Endothelial cell of umbilical vein (primary cell): ENCODE measurements at regions not wholly inside any gene's neighbourhood (a gene's known extent, or its start where the extent isn't known, plus 50 kb on each side); places are given as distances from the start of the nearest gene placed in this dataset.

Experiments used
- BruUV-seq: library from RNA; stranded (reverse); fragments of 400-500 nt; replicated peaks from 2 replicates; lab custom pipeline; 2021; lab: Mats Ljungman, UMichigan
- CTCF ChIA-PET: fragments of 300-600, 350-600 bp; sonication (Branson Sonifier 250); formaldehyde crosslinking; loops from one replicate; lab custom pipeline; 2021; ENCODE audit warnings: antibody characterized with exemption, inconsistent platforms; lab: Charles Lee
- POLR2A ChIA-PET: fragments of 300-600, 350-600 bp; sonication (Branson Sonifier 250); formaldehyde crosslinking; loops from one replicate; lab custom pipeline; 2021; ENCODE audit warnings: antibody characterized with exemption, inconsistent platforms; lab: Charles Lee
- DNase-seq: peaks from one replicate; pipeline ENCODE4 v3.0.0-alpha.2; 2011; ENCODE audit warnings: low read depth, low spot score
- FAIRE-seq: peaks from 2 replicates; lab custom pipeline; 2011; peaks lifted over from hg19 to GRCh38; lab: Jason Lieb, UNC
- H2AFZ ChIP-seq: 2 replicates; pipeline ENCODE4 v1.6.0; 2012; ENCODE audit warnings: low read depth, low read length, control low read depth, inconsistent platforms
- H3K27ac ChIP-seq: 2 replicates; pipeline ENCODE4 v1.5.1; 2011; ENCODE audit warnings: low read depth, mild to moderate bottlenecking, control low read depth, low read length, moderate library complexity; ENCODE audit not compliant: insufficient read depth
- H3K27me3 ChIP-seq, 2 experiments: 2 replicates each; pipeline versions ENCODE4 v1.6.0 to v1.6.1; 2011; ENCODE audit warnings: low read length in 2 of 2, mixed read lengths in 1 of 2; ENCODE audit not compliant: control insufficient read depth in 2 of 2, insufficient read depth in 2 of 2
- H3K36me3 ChIP-seq, 2 experiments: 2 replicates in 1 of 2; 3 replicates in 1 of 2; pipeline ENCODE4 v1.5.1; 2011; ENCODE audit warnings: low read length in 2 of 2, mild to moderate bottlenecking in 1 of 2, moderate library complexity in 1 of 2; ENCODE audit not compliant: control insufficient read depth in 2 of 2, insufficient read depth in 2 of 2; ENCODE audit errors: extremely low read depth in 1 of 2
- H3K4me1 ChIP-seq: 3 replicates; pipeline ENCODE4 v1.5.1; 2011; ENCODE audit warnings: mild to moderate bottlenecking, low read length; ENCODE audit not compliant: control insufficient read depth, insufficient read depth; ENCODE audit errors: extremely low read depth
- H3K4me2 ChIP-seq: 2 replicates; pipeline ENCODE4 v1.6.1; 2011; ENCODE audit warnings: low read length, control low read depth, mixed read lengths; ENCODE audit not compliant: insufficient read depth
- H3K4me3 ChIP-seq, 3 experiments: fragments of 200-600 bp in 1 of 3; sonication (generic), shearing (Covaris generic) in 1 of 3; replicated peaks in 1 of 3; 2 replicates each; pipeline ENCODE4 v1.5.1; 2011 to 2016; ENCODE audit warnings: control low read depth in 3 of 3, low read length in 3 of 3, mild to moderate bottlenecking in 2 of 3, inconsistent platforms in 1 of 3, low read depth in 1 of 3, moderate library complexity in 1 of 3; ENCODE audit not compliant: insufficient read depth in 1 of 3
- H3K79me2 ChIP-seq: 2 replicates; pipeline ENCODE4 v1.6.0; 2012; ENCODE audit warnings: low read length, inconsistent platforms; ENCODE audit not compliant: control insufficient read depth, insufficient read depth
- H3K9ac ChIP-seq: replicated peaks from 2 replicates; pipeline ENCODE3; 2011; ENCODE audit warnings: low read length, control low read depth; ENCODE audit not compliant: insufficient read depth; ENCODE audit errors: extremely low read depth
- H3K9me1 ChIP-seq: replicated peaks from 3 replicates; pipeline ENCODE4 v1.6.0; 2011; ENCODE audit warnings: mild to moderate bottlenecking, low read length; ENCODE audit not compliant: control insufficient read depth, insufficient read depth; ENCODE audit errors: extremely low read depth
- H3K9me3 ChIP-seq: replicated peaks from 2 replicates; pipeline ENCODE4 v1.5.1; 2012; ENCODE audit warnings: low read length, inconsistent platforms; ENCODE audit not compliant: control insufficient read depth, insufficient read depth
- H4K20me1 ChIP-seq: replicated peaks from 2 replicates; pipeline ENCODE3; 2011; ENCODE audit warnings: mild to moderate bottlenecking, low read length; ENCODE audit not compliant: control insufficient read depth, insufficient read depth; ENCODE audit errors: extremely low read depth
- CTCF ChIP-seq, 2 donors: IDR thresholded peaks; 1 replicate in 1 of 2; 2 replicates in 1 of 2; pipeline ENCODE4 v1.5.1; 2011; ENCODE audit warnings: low read length in 2 of 2, mild to moderate bottlenecking in 2 of 2, moderate library complexity in 2 of 2, control low read depth in 1 of 2, inconsistent platforms in 1 of 2, low read depth in 1 of 2; ENCODE audit not compliant: insufficient read depth in 1 of 2; ENCODE audit errors: extremely low read depth in 1 of 2
- EZH2 ChIP-seq: IDR thresholded peaks from 2 replicates; pipeline ENCODE4 v1.6.1; 2012; ENCODE audit warnings: borderline replicate concordance, low read depth, mild to moderate bottlenecking, moderate library complexity, low read length, inconsistent platforms; ENCODE audit not compliant: severe bottlenecking
- FOS ChIP-seq: IDR thresholded peaks from 2 replicates; pipeline ENCODE4 v1.6.1; 2011; ENCODE audit warnings: mild to moderate bottlenecking, low read length, moderate library complexity, borderline replicate concordance; ENCODE audit not compliant: insufficient read depth
- GATA2 ChIP-seq: IDR thresholded peaks from 2 replicates; pipeline ENCODE4 v1.7.0; 2011; ENCODE audit warnings: low read depth, mild to moderate bottlenecking, moderate library complexity, mixed read lengths, low read length; ENCODE audit not compliant: insufficient read length, insufficient read depth
- JUN ChIP-seq: IDR thresholded peaks from 2 replicates; pipeline ENCODE4 v1.6.1; 2011; ENCODE audit warnings: borderline replicate concordance, low read depth; ENCODE audit not compliant: insufficient read length, insufficient read depth
- MYC ChIP-seq: IDR thresholded peaks from one replicate; pipeline ENCODE4 v1.6.1; 2011; ENCODE audit warnings: mild to moderate bottlenecking, low read depth, low read length
- POLR2A ChIP-seq: IDR thresholded peaks from 2 replicates; pipeline ENCODE4 v1.6.1; 2012; ENCODE audit warnings: low read depth, mild to moderate bottlenecking, control low read depth, low read length
- POLR2AphosphoS5 ChIP-seq: IDR thresholded peaks from 2 replicates; pipeline ENCODE4 v1.6.1; 2012; ENCODE audit warnings: low read depth, mild to moderate bottlenecking, control low read depth, low read length, moderate library complexity; ENCODE audit not compliant: insufficient read depth
- dilution Hi-C: fragments of 300-500 bp; cut with MboI; formaldehyde crosslinking; loops from one replicate; pipeline ENCODE4 v1.15.0; 2019; ENCODE audit warnings: low sequenced_read_pairs; ENCODE audit not compliant: extremely low pct_ligation_motif_present
- intact Hi-C: fragments of 100-400 bp; cut with micrococcal nuclease; formaldehyde crosslinking; loops from one replicate; pipeline ENCODE4 v1.10.0; 2022
- TF ChIP-seq, protein P1 (sequence below): IDR thresholded peaks from 2 replicates; pipeline ENCODE4 v1.6.1; 2011; ENCODE audit not compliant: insufficient read depth, insufficient read length

GRCh38 chr10:107542607-107543006 lies 378.1 kb upstream of the SORCS1 start:
- no peaks in the 10 kb centered on the region for H3K79me2 ChIP-seq
- no peaks in the 10 kb centered on the region for H3K27me3 ChIP-seq
- H3K9me1 ChIP-seq: no peaks in the 10 kb centered on the region
- H3K4me1 ChIP-seq: no peaks in the 10 kb centered on the region
- no peak overlapping the region for H3K27ac ChIP-seq
- H3K36me3 ChIP-seq: no peaks in the 10 kb centered on the region
- POLR2A ChIA-PET: no interaction called here
- dilution Hi-C loops (no loop called here), intact Hi-C loops (no loop called here)
- H3K9ac ChIP-seq: no peak overlapping the region
- DNase-seq: no peak
- H3K4me2 ChIP-seq: no peak overlapping the region
- TF ChIP-seq JUN: no peak
- no peak for TF ChIP-seq POLR2A
- no peak for TF ChIP-seq POLR2AphosphoS5
- TF ChIP-seq, protein P1, sequence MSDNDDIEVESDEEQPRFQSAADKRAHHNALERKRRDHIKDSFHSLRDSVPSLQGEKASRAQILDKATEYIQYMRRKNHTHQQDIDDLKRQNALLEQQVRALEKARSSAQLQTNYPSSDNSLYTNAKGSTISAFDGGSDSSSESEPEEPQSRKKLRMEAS: no peak
- TF ChIP-seq FOS: no peak
- no peak for TF ChIP-seq GATA2
- no peak for TF ChIP-seq CTCF (IDR thresholded peaks at IDR 0.05; ENCODE audit: extremely low read depth in 1 of 2, insufficient read depth in 1 of 2, low read depth in 1 of 2, low read length in 2 of 2)
- TF ChIP-seq EZH2: no peak
- TF ChIP-seq MYC: no peak
- no peaks in the 10 kb centered on the region for H4K20me1 ChIP-seq
- no peak overlapping the region for H2AFZ ChIP-seq
- FAIRE-seq: no peak
- CTCF ChIA-PET: no interaction called here
- no peaks in the 10 kb centered on the region for H3K9me3 ChIP-seq
- BruUV-seq: no TSS peak
- H3K4me3 ChIP-seq: no peak overlapping the region
